ENCODE measurements at regions not wholly inside any gene's neighbourhood (a gene's known extent, or its start where the extent isn't known, plus 50 kb on each side); places are given as distances from the start of the nearest gene placed in this dataset.
A peak's percentile ranks its signal among the peaks of the same experiment; 100 is the strongest.
"Not testable (repeated sequence)": the region's sequence is repeated elsewhere in the genome, so short reads cannot be mapped to it uniquely, and the experiment has no call there.

- peak; percentile 5 for DNase-seq
These were observed 151.8 kb downstream of the CCNG2 start for GRCh38 chr4:77308843-77309242.

- DNase-seq = no peak
These were observed 152.5 kb downstream of the CCNG2 start for GRCh38 chr4:77309496-77309895.

GRCh38 chr4:77310931-77311330 lies 153.9 kb downstream of the CCNG2 start:
- no peak for DNase-seq

GRCh38 chr4:77314697-77315096 lies 157.7 kb downstream of the CCNG2 start:
- DNase-seq = no peak

GRCh38 chr4:77327151-77327550 lies 170.1 kb downstream of the CCNG2 start:
- DNase-seq = no peak

GRCh38 chr4:77332696-77333270 lies 175.8 kb downstream of the CCNG2 start:
- DNase-seq = no peak

DNA sequence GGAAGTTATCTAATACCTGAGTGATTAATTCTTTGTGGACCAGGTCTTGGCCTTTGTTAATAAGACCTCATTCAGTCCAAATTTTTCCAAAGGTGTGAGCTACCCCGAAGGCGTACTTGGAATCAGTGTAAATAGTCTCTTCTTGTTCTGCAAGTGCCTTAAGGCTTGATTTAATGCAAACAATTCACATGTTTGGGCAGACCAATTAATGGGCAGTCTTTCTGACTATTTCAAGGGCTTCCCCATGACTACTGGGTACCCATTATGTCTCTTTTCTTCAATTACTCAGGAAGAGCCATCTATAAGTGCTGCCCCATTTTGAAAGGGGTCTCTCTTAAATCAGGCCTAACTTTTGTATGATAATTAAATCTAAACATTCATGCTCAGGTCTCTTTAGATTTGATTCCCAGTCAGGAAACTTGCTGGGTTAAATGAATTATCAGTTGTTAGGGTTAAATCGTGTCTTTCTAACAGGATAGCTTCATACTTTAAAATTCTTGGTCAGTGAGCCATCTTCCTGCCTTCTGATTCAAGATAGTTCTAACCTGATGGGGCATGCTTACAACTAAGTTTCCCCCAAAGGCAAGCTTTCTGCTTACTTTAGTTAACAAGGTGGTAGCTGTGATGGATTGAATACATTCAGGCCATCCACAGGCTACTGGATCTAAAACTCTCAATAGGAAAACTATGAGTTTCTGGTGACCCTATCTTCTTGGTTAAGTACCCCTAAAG lies 179.6 kb downstream of the CCNG2 start:
- no peak for DNase-seq

DNA sequence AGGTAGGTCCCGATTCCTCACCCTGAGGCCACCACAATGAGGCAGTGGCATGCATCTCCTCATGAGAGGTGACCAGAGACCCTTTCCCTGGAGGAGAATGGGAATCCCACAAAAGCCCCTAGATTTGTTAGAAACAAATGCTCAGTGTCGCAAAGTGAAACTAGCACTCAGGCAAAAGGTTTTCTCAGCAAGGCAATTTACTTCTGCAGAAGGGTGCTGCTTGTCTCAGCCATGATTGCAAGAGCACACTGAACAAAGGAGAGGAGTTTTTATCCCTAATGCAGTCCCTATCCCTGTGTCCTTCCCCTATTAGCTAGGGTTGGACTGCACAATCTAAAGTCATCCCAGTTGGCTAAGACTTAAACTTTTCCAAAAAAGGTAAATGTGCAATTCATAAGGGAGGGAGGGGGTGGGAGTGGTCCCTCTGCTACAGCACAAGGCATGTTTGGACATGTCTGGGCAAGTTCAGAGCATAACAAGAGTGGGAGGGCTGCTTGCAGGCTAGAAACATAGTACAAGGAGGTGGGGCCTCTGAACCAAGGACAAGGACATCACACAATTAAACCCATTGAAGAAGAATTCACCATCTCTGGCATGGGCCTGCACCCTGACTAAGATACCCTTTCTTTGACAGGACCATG lies 185.3 kb downstream of the CCNG2 start:
- DNase-seq = no peak

DNA sequence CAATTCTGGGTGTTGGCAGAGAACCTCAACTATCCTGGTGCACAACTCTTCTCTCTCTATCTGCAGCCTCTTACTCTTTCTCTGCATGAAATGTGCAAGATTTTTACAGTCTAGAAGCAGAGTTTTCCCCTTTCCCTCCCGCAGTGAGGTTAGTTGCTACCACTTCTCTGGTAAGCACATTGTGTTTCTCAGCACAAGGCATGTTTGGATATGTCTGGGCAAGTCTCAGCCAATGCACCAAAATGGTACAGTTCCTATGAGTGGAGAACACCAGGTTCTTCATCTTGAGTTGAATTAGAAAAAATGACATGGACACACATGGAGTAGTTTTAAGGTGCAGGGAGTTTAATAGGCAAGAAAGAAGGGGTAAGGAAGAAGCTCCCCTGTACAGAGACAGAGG lies 187.0 kb downstream of the CCNG2 start:
- no peak for DNase-seq

GRCh38 chr4:77344784-77345183 lies 187.8 kb downstream of the CCNG2 start:
- DNase-seq = no peak

DNA sequence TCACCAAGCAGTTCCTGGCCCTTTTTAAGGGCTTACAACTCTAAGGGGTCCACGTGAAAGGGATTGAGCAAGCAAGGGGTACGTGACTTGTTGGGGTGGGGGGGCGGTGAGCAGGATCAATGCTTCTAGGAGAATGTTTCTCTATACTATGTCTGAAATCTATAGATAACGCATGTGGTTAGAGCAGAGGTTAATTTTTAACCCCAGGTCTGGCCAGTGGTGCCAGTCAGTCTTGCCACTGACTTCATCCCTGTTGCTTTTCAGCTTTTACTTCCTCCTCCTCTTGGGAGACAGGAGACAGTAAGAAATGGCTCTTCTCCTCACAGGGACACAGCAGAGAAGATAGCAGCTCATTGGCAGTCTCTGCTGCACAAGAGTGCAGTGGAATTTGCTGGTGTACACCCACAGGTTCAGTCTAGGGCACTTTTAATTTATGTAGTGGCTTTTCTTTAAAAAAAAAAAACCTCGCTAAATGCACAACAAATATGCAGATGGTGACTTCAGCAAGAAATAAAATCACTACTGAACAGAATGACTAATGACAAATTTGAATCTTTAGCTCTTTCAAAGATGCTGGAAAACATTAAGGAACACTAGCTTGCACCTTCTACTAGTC lies 190.5 kb downstream of the CCNG2 start:
- no peak for DNase-seq

- DNase-seq = no peak
These were observed 191.8 kb downstream of the CCNG2 start for GRCh38 chr4:77348815-77349214.

- no peak for DNase-seq
These were observed 192.4 kb downstream of the CCNG2 start for GRCh38 chr4:77349364-77349763.

- DNase-seq = no peak
These were observed 192.8 kb downstream of the CCNG2 start for GRCh38 chr4:77349796-77350195.

- DNase-seq = no peak
These were observed 195.2 kb downstream of the CCNG2 start for GRCh38 chr4:77352192-77352591.

GRCh38 chr4:77353724-77354315 lies 196.8 kb downstream of the CCNG2 start:
- not testable (repeated sequence) for DNase-seq

GRCh38 chr4:77354550-77354949 lies 197.5 kb downstream of the CCNG2 start:
- DNase-seq = no peak

GRCh38 chr4:77355731-77356130 lies 198.7 kb downstream of the CCNG2 start:
- DNase-seq = no peak

DNA sequence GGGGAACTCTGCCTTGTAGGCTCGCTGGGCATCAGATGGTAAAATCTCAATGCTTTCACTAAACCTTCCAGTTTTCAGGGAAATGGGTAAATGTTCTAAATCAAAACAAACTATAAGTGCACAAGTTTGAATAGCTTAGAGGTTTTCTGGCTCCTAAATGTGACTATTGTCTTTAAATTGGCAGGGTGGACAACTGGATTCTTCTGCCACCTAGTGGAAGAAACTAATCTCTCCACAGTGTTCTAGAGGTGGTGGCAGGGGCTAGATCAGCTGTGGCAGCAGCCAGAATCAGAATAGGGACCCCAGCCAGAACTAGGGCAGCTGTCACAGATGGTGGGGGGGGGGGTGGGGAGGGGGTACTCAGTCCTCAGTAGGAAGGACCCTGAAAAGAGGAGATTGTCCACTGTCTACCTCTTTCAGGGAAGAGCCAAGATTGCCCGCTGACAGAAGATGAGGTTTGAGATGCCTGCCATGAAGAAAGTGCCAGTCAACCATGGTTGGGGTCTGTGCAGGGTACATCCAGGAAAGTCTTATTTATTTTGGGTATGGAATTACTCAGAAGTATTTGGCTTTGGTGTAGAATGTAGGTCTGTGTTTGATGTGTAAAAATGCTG lies 201.4 kb downstream of the CCNG2 start:
- DNase-seq = peak; percentile 2

GRCh38 chr4:77360451-77360850 lies 203.4 kb downstream of the CCNG2 start:
- DNase-seq = no peak

GRCh38 chr4:77366876-77367275 lies 209.9 kb downstream of the CCNG2 start:
- not testable (repeated sequence) for DNase-seq

- DNase-seq = no peak
These were observed 210.6 kb downstream of the CCNG2 start for GRCh38 chr4:77367638-77368037.

DNA sequence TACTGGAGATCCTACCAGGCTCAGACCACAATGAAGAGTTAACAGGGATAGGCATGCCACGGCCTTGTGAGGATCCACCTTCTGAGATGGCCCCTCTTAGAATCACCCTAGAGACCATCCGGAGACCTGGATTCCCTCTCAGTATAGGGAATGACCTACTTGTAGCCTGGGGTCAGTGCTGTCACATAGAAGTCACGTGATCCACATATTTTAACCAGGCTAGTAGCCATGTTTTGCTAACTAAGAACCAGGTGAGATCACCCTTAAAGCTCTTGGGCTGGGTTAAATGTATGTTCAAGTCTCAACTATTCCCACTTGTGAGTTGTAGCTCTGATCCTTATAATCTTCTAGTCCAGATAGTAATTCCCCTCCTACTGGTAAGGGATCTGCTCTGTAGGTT lies 215.4 kb downstream of the CCNG2 start:
- no peak for DNase-seq
